ENCODE measurements at regions not wholly inside any gene's neighbourhood (a gene's known extent, or its start where the extent isn't known, plus 50 kb on each side); places are given as distances from the start of the nearest gene placed in this dataset.

DNA sequence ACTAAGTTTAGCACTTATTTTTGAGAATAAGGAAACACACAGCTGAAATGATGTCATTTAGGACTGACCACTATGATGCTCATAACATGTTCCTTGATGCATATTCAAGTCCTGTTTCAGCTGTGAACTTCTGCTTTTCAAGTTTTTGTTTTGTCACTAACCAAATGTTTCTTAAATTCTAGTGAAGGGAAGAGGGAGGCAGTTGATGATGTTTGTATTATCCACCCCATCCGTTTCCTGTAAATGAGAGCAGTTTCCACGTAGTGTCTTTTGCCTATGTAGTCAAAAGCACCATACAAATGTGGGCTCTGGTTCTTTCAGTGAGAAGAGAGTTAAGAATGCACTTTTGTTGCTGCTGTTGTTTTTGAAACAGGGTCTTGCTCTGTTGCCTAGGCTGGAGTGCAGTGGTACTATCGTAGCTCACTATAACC, 491.8 kb downstream of the PCNX1 start:
- TF ChIP-seq, protein P1, sequence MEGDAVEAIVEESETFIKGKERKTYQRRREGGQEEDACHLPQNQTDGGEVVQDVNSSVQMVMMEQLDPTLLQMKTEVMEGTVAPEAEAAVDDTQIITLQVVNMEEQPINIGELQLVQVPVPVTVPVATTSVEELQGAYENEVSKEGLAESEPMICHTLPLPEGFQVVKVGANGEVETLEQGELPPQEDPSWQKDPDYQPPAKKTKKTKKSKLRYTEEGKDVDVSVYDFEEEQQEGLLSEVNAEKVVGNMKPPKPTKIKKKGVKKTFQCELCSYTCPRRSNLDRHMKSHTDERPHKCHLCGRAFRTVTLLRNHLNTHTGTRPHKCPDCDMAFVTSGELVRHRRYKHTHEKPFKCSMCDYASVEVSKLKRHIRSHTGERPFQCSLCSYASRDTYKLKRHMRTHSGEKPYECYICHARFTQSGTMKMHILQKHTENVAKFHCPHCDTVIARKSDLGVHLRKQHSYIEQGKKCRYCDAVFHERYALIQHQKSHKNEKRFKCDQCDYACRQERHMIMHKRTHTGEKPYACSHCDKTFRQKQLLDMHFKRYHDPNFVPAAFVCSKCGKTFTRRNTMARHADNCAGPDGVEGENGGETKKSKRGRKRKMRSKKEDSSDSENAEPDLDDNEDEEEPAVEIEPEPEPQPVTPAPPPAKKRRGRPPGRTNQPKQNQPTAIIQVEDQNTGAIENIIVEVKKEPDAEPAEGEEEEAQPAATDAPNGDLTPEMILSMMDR (IDR thresholded peaks at IDR 0.05) = no peak
- no peak for TF ChIP-seq POLR2A (IDR thresholded peaks at IDR 0.05)
- TF ChIP-seq POLR2AphosphoS5 (IDR thresholded peaks at IDR 0.05) = peak in 3 of 4 donors; percentile 17 to 57 (median 30)
- peak in 2 of 4 donors; percentile 46 to 62 for TF ChIP-seq EP300 (IDR thresholded peaks at IDR 0.05)

Measured in sigmoid colon (tissue), 4 donors.